SK-N-SH treated with all-trans-retinoic acid at 6 μM for 48 hours (cell line): ENCODE measurements at regions not wholly inside any gene's neighbourhood (a gene's known extent, or its start where the extent isn't known, plus 50 kb on each side); places are given as distances from the start of the nearest gene placed in this dataset.

Experiments used
- ATAC-seq: fragments of 200-7000 bp; cut with Tn5 transposase; 3 replicates; pipeline ENCODE4 v1.9.1; 2020; ENCODE audit warnings: mild to moderate bottlenecking, moderate library complexity
- ARNTL ChIP-seq: fragments of 450-650 bp; formaldehyde crosslinking; IDR thresholded peaks from 2 replicates; pipeline ENCODE4 v1.5.0; 2020; ENCODE audit warnings: low read depth, mild to moderate bottlenecking, moderate library complexity, borderline replicate concordance
- BACH2 ChIP-seq: fragments of 250-450 bp; sonication (Bioruptor Pico); IDR thresholded peaks from 2 replicates; pipeline ENCODE4 v1.9.0; 2021; ENCODE audit warnings: mild to moderate bottlenecking, borderline replicate concordance
- CSDC2 ChIP-seq: fragments of 250-450 bp; sonication (Bioruptor Pico); IDR thresholded peaks from 2 replicates; pipeline ENCODE4 v1.5.0; 2020; ENCODE audit warnings: mild to moderate bottlenecking, moderate library complexity
- ESRRG ChIP-seq: fragments of 250-450 bp; sonication (Bioruptor Pico); IDR thresholded peaks from 2 replicates; pipeline ENCODE4 v1.6.1; 2021; ENCODE audit warnings: mild to moderate bottlenecking
- GLIS3 ChIP-seq: fragments of 250-450 bp; sonication (Bioruptor Pico); IDR thresholded peaks from 2 replicates; pipeline ENCODE4 v1.5.0; 2020; ENCODE audit warnings: mild to moderate bottlenecking, moderate library complexity
- ISL1 ChIP-seq: fragments of 250-450 bp; sonication (Bioruptor Pico); IDR thresholded peaks from 2 replicates; pipeline ENCODE4 v2.1.2; 2022; ENCODE audit warnings: mild to moderate bottlenecking, moderate library complexity
- OSR1 ChIP-seq: fragments of 250-450 bp; sonication (Bioruptor Pico); IDR thresholded peaks from 2 replicates; pipeline ENCODE4 v1.8.0; 2022; ENCODE audit warnings: moderate library complexity, mild to moderate bottlenecking, inconsistent platforms
- RARB ChIP-seq: fragments of 250-450 bp; sonication (Bioruptor Pico); IDR thresholded peaks from 2 replicates; pipeline ENCODE4 v1.8.0; 2021; ENCODE audit warnings: mild to moderate bottlenecking, moderate library complexity
- SNAI2 ChIP-seq: fragments of 250-450 bp; sonication (Bioruptor Pico); IDR thresholded peaks from 2 replicates; pipeline ENCODE4 v1.5.0; 2020; ENCODE audit warnings: mild to moderate bottlenecking, moderate library complexity
- TCF4 ChIP-seq: fragments of 250-450 bp; sonication (Bioruptor Pico); IDR thresholded peaks from 2 replicates; pipeline ENCODE4 v1.8.0; 2021; ENCODE audit warnings: mild to moderate bottlenecking, moderate library complexity, borderline replicate concordance
- TOX ChIP-seq: fragments of 250-450 bp; sonication (Bioruptor Pico); IDR thresholded peaks from 2 replicates; pipeline ENCODE4 v1.8.0; 2021; ENCODE audit warnings: mild to moderate bottlenecking, moderate library complexity, borderline replicate concordance
- ZC3H10 ChIP-seq: fragments of 250-450 bp; sonication (Bioruptor Pico); IDR thresholded peaks from 2 replicates; pipeline ENCODE4 v1.5.1; 2021; ENCODE audit warnings: mild to moderate bottlenecking, moderate library complexity
- ZFP3 ChIP-seq: fragments of 250-450 bp; sonication (Bioruptor Pico); IDR thresholded peaks from 2 replicates; pipeline ENCODE4 v1.5.0; 2020; ENCODE audit warnings: mild to moderate bottlenecking, moderate library complexity
- ZNF565 ChIP-seq: fragments of 450-650 bp; formaldehyde crosslinking; conservative IDR thresholded peaks from 2 replicates; pipeline ENCODE4 v1.5.0; 2020; ENCODE audit warnings: low read depth, mild to moderate bottlenecking, moderate library complexity
- ZNF70 ChIP-seq: fragments of 450-650 bp; formaldehyde crosslinking; IDR thresholded peaks from 2 replicates; pipeline ENCODE4 v1.5.0; 2020; ENCODE audit warnings: mild to moderate bottlenecking, moderate library complexity
- TF ChIP-seq, protein P1 (sequence below): fragments of 250-450 bp; sonication (Bioruptor Pico); IDR thresholded peaks from 2 replicates; pipeline ENCODE4 v1.5.1; 2021; ENCODE audit warnings: mild to moderate bottlenecking, moderate library complexity
- TF ChIP-seq, protein P2 (sequence below): fragments of 250-450 bp; sonication (Bioruptor Pico); IDR thresholded peaks from 2 replicates; pipeline ENCODE4 v1.5.0; 2020; ENCODE audit warnings: mild to moderate bottlenecking, moderate library complexity
- TF ChIP-seq, protein P3 (sequence below): fragments of 250-450 bp; sonication (Bioruptor Pico); IDR thresholded peaks from 2 replicates; pipeline ENCODE4 v1.8.0; 2021; ENCODE audit warnings: low read depth, mild to moderate bottlenecking, moderate library complexity, borderline replicate concordance
- TF ChIP-seq, protein P4 (sequence below): fragments of 250-450 bp; sonication (Bioruptor Pico); IDR thresholded peaks from 2 replicates; pipeline ENCODE4 v1.5.1; 2020; ENCODE audit warnings: low read depth, mild to moderate bottlenecking, moderate library complexity
- TF ChIP-seq, protein P5 (sequence below): fragments of 250-450 bp; sonication (Bioruptor Pico); IDR thresholded peaks from 2 replicates; pipeline ENCODE4 v1.8.0; 2020; ENCODE audit warnings: mild to moderate bottlenecking, moderate library complexity, borderline replicate concordance

DNA sequence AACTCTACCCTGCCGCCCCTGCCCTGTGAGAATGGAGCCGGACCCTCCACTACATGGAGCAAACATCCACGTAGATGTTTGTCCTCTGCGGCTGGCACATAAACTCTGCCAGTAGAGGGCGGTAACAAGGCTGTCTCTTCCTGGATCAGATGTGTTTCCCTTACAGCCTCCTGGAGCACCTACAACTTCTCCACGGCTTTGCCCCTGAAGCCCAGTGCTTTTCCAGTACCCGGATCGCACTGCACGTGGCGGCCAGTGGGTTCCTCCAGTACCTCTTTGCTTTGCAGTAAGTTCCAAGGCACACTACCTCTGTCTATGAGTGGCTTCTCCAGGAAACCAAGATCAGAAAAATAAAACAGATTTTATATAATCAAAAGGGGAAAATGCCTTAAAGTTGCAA, 651.3 kb downstream of the DCDC2C start:
- no peak for TF ChIP-seq ZNF70 (CRISPR knock-in tag)
- TF ChIP-seq TCF4 (CRISPR knock-in tag), result no peak
- TF ChIP-seq ZNF565 (CRISPR knock-in tag), result no peak
- no peak for TF ChIP-seq OSR1 (CRISPR knock-in tag)
- TF ChIP-seq, protein P1, sequence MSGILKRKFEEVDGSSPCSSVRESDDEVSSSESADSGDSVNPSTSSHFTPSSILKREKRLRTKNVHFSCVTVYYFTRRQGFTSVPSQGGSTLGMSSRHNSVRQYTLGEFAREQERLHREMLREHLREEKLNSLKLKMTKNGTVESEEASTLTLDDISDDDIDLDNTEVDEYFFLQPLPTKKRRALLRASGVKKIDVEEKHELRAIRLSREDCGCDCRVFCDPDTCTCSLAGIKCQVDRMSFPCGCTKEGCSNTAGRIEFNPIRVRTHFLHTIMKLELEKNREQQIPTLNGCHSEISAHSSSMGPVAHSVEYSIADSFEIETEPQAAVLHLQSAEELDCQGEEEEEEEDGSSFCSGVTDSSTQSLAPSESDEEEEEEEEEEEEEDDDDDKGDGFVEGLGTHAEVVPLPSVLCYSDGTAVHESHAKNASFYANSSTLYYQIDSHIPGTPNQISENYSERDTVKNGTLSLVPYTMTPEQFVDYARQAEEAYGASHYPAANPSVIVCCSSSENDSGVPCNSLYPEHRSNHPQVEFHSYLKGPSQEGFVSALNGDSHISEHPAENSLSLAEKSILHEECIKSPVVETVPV (CRISPR knock-in tag), result no peak
- TF ChIP-seq CSDC2, result no peak
- TF ChIP-seq ZFP3 (CRISPR knock-in tag), result no peak
- no peak for TF ChIP-seq ISL1 (CRISPR knock-in tag)
- TF ChIP-seq ARNTL (CRISPR knock-in tag), result no peak
- TF ChIP-seq RARB (CRISPR knock-in tag), result no peak
- no peak for TF ChIP-seq GLIS3
- TF ChIP-seq, protein P2, sequence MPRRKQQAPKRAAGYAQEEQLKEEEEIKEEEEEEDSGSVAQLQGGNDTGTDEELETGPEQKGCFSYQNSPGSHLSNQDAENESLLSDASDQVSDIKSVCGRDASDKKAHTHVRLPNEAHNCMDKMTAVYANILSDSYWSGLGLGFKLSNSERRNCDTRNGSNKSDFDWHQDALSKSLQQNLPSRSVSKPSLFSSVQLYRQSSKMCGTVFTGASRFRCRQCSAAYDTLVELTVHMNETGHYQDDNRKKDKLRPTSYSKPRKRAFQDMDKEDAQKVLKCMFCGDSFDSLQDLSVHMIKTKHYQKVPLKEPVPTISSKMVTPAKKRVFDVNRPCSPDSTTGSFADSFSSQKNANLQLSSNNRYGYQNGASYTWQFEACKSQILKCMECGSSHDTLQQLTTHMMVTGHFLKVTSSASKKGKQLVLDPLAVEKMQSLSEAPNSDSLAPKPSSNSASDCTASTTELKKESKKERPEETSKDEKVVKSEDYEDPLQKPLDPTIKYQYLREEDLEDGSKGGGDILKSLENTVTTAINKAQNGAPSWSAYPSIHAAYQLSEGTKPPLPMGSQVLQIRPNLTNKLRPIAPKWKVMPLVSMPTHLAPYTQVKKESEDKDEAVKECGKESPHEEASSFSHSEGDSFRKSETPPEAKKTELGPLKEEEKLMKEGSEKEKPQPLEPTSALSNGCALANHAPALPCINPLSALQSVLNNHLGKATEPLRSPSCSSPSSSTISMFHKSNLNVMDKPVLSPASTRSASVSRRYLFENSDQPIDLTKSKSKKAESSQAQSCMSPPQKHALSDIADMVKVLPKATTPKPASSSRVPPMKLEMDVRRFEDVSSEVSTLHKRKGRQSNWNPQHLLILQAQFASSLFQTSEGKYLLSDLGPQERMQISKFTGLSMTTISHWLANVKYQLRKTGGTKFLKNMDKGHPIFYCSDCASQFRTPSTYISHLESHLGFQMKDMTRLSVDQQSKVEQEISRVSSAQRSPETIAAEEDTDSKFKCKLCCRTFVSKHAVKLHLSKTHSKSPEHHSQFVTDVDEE (CRISPR knock-in tag), result no peak
- TF ChIP-seq, protein P3, sequence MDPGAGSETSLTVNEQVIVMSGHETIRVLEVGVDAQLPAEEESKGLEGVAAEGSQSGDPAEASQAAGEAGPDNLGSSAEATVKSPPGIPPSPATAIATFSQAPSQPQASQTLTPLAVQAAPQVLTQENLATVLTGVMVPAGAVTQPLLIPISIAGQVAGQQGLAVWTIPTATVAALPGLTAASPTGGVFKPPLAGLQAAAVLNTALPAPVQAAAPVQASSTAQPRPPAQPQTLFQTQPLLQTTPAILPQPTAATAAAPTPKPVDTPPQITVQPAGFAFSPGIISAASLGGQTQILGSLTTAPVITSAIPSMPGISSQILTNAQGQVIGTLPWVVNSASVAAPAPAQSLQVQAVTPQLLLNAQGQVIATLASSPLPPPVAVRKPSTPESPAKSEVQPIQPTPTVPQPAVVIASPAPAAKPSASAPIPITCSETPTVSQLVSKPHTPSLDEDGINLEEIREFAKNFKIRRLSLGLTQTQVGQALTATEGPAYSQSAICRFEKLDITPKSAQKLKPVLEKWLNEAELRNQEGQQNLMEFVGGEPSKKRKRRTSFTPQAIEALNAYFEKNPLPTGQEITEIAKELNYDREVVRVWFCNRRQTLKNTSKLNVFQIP (CRISPR knock-in tag), result no peak
- TF ChIP-seq SNAI2 (CRISPR knock-in tag), result no peak
- TF ChIP-seq BACH2 (CRISPR knock-in tag), result no peak
- TF ChIP-seq TOX (CRISPR knock-in tag), result no peak
- TF ChIP-seq, protein P4, sequence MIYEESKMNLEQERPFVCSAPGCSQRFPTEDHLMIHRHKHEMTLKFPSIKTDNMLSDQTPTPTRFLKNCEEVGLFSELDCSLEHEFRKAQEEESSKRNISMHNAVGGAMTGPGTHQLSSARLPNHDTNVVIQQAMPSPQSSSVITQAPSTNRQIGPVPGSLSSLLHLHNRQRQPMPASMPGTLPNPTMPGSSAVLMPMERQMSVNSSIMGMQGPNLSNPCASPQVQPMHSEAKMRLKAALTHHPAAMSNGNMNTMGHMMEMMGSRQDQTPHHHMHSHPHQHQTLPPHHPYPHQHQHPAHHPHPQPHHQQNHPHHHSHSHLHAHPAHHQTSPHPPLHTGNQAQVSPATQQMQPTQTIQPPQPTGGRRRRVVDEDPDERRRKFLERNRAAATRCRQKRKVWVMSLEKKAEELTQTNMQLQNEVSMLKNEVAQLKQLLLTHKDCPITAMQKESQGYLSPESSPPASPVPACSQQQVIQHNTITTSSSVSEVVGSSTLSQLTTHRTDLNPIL (CRISPR knock-in tag), result no peak
- TF ChIP-seq, protein P5, sequence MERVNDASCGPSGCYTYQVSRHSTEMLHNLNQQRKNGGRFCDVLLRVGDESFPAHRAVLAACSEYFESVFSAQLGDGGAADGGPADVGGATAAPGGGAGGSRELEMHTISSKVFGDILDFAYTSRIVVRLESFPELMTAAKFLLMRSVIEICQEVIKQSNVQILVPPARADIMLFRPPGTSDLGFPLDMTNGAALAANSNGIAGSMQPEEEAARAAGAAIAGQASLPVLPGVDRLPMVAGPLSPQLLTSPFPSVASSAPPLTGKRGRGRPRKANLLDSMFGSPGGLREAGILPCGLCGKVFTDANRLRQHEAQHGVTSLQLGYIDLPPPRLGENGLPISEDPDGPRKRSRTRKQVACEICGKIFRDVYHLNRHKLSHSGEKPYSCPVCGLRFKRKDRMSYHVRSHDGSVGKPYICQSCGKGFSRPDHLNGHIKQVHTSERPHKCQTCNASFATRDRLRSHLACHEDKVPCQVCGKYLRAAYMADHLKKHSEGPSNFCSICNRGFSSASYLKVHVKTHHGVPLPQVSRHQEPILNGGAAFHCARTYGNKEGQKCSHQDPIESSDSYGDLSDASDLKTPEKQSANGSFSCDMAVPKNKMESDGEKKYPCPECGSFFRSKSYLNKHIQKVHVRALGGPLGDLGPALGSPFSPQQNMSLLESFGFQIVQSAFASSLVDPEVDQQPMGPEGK (CRISPR knock-in tag), result no peak
- TF ChIP-seq, all 23 proteins: peak for 0
- no peak for ATAC-seq

DNA sequence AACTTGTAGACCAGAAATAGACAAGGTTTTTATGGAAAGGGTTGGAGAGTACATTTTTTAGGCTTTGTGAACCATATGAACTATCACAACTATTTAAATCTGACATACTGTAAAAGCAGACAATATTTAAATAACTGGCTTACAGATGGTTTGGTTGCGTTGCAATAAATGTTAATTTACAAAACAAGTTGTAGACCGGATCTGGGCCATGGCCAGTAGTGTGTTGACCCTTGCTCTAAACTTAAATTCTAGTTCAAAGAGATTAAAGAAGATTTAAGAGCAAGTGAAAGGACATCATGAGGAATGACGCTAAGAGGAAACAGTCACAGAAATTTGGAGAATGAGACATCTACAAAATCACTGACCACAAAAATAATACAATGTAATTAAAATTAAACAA, 652.7 kb downstream of the DCDC2C start:
- TF ChIP-seq ZC3H10 (CRISPR knock-in tag) (no peak), ESRRG (CRISPR knock-in tag) (no peak), TOX (CRISPR knock-in tag) (no peak)
- TF ChIP-seq, protein P1 (CRISPR knock-in tag), result no peak
- ATAC-seq, result no peak

DNA sequence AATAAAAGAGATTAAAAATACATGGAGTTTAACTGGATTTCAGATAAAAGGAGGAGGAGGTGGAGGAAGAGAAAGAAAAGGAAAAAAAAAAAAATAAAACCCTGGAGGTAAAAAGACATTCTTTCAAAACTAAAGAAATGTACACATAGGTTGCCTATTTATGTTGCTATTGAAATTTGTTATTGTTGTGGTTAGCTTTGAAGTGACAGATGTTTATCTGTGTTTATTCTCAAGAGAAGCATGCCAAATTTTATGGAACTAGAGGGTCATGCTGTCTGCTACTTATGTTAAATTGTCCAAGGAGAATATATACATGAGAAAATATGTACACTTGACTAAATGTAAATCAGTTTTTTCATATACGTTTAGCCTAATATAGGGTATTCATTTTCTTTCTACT, 653.2 kb downstream of the DCDC2C start:
- ATAC-seq, result no peak
- TF ChIP-seq TOX (CRISPR knock-in tag) (no peak), OSR1 (CRISPR knock-in tag) (no peak), ZC3H10 (CRISPR knock-in tag) (no peak), ESRRG (CRISPR knock-in tag) (no peak), RARB (CRISPR knock-in tag) (no peak)
- TF ChIP-seq, protein P2 (CRISPR knock-in tag), result no peak
